DND-41 (cell line): ENCODE measurements at regions not wholly inside any gene's neighbourhood (a gene's known extent, or its start where the extent isn't known, plus 50 kb on each side); places are given as distances from the start of the nearest gene placed in this dataset.

ENCODE experiments used
- CTCF ChIP-seq: IDR thresholded peaks from 2 replicates; pipeline ENCODE4 v1.5.1; 2012; ENCODE audit warnings: borderline replicate concordance, low read length, moderate library complexity, mild to moderate bottlenecking; ENCODE audit not compliant: poor library complexity, severe bottlenecking; ENCODE audit errors: extremely low read depth
- EZH2 ChIP-seq: IDR thresholded peaks from 3 replicates; pipeline ENCODE4 v1.6.1; 2012; ENCODE audit warnings: borderline replicate concordance, low read depth, mild to moderate bottlenecking, moderate library complexity, low read length, inconsistent platforms; ENCODE audit not compliant: severe bottlenecking

- TF ChIP-seq CTCF (no peak), EZH2 (no peak)
Measured at GRCh38 chr10:6780008-6780677, 200.1 kb upstream of the PRKCQ start.
